Body of pancreas (tissue), 4 donors: ENCODE measurements at regions not wholly inside any gene's neighbourhood (a gene's known extent, or its start where the extent isn't known, plus 50 kb on each side); places are given as distances from the start of the nearest gene placed in this dataset.

Experiments
- POLR2A ChIP-seq, 3 donors: fragments of 450-650 bp; IDR thresholded peaks; one replicate each; pipeline ENCODE4 v1.6.1; 2016; ENCODE audit warnings: antibody characterized with exemption in 3 of 3, mild to moderate bottlenecking in 2 of 3
- TF ChIP-seq, protein P1 (sequence below), 7 experiments: fragments of 450-650 bp in 4 of 7; fragments of 200-600 bp in 3 of 7; sonication (generic) in 3 of 7; IDR thresholded peaks; one replicate each; pipeline ENCODE4 v1.5.1; 2016 to 2019; ENCODE audit warnings: antibody characterized with exemption in 7 of 7

DNA sequence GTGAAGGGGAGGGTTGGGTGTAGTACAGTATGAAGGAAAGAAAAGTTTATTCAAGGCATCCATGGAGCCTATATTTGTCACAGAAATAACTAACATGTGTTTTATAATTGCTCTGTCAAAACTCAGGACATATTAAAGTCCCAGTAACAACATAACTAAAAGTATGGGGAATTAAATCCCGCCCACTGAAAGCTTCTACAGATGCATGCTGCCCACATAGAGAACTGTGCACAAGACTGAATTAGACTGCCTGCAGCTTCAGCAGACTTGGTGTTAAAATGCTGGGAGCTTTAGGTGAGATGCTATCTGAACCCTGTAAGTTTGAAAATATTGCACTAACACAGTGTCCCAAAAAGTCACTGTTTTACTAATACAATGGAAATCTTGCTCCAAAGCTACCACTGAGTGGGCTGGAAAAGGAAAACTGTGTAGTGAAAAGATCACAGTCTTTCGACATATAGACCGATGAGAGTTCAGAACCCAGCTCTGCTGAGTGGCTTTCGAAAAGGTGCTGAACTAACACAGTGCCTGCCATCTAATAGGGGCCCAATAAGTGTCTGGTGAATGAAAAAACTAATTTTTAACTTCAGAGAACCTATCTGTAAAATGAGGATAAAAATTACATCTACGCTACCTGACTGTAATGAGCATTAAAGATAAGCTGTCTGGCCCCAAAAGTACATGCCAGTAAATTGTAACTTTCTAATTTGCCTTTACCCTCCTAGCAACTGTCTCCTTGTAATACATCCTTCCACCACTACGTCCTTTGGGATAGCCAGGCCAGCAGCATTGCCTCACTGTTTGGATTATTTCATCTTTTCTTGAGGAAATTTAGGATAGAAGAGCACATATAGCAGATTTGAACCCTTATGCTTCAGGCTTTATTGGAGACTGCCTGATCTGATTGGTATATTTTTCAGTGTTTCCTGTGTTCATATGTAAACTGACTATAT, 237.6 kb downstream of the BCAT1 start:
- TF ChIP-seq, protein P1, sequence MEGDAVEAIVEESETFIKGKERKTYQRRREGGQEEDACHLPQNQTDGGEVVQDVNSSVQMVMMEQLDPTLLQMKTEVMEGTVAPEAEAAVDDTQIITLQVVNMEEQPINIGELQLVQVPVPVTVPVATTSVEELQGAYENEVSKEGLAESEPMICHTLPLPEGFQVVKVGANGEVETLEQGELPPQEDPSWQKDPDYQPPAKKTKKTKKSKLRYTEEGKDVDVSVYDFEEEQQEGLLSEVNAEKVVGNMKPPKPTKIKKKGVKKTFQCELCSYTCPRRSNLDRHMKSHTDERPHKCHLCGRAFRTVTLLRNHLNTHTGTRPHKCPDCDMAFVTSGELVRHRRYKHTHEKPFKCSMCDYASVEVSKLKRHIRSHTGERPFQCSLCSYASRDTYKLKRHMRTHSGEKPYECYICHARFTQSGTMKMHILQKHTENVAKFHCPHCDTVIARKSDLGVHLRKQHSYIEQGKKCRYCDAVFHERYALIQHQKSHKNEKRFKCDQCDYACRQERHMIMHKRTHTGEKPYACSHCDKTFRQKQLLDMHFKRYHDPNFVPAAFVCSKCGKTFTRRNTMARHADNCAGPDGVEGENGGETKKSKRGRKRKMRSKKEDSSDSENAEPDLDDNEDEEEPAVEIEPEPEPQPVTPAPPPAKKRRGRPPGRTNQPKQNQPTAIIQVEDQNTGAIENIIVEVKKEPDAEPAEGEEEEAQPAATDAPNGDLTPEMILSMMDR (IDR thresholded peaks at IDR 0.05): no peak
- no peak for TF ChIP-seq POLR2A (IDR thresholded peaks at IDR 0.05)
